NCI-H2081 (cell line): ENCODE measurements at regions not wholly inside any gene's neighbourhood (a gene's known extent, or its start where the extent isn't known, plus 50 kb on each side); places are given as distances from the start of the nearest gene placed in this dataset.
A peak's percentile ranks its signal among the peaks of the same experiment; 100 is the strongest.

Experiments used
- DNase-seq, 2 experiments: peaks; one replicate each; lab custom pipeline; 2025; lab: John Stamatoyannopoulos, UW

DNA sequence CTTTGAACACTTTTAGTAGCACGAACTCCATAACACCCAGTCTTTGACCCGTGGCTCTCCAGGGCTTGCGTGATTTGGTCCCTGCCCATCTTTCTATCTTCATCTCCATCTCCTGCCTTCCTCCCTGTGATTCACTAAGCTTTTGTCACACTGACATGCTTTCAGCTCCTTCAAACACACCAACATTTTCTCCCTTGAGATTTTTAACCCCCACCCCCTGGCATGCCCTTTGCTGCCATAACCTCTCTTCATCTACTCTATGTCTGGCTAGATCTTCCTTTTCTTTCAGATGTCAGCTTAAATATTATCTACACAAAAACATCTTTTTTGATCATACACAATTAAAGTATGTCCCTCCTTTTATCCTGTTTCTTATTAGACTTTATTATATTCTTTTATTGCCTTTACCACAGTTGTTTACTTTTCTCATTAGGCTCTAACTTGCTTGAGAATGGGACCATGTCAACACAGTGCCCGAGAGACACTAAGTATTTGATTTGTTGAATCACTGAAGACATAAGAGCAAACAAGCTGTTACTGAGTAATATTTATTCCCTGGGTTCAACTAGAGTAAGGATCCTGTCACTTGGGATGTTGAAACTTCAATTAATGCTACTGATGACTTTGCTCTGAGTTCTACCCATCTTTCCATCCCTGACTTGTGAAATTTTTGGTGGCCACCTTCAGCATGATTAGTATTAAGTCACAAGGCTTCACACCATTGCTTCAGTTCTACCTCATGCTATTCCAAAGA lies 387.3 kb downstream of the LRIG3 start:
- no peak for DNase-seq

DNA sequence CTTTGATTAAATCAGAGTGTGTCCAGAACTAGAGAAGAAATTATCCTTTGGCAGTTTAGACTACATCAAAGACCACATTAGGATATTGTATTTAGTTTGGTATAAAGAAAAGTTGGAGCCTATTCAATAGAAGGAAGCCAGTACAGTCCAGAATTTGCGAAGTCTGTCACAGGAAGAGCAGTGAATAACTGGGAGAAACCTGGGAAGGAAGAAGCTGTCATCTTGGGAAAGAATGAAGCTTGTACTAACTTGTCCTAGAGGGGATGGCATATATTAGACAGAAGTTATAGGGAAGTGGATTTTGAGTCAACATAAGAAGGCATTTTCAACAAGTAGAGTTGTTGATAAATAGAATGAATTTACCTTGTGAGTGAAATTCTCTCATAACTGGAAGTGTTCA lies 386.7 kb downstream of the LRIG3 start:
- no peak for DNase-seq

DNA sequence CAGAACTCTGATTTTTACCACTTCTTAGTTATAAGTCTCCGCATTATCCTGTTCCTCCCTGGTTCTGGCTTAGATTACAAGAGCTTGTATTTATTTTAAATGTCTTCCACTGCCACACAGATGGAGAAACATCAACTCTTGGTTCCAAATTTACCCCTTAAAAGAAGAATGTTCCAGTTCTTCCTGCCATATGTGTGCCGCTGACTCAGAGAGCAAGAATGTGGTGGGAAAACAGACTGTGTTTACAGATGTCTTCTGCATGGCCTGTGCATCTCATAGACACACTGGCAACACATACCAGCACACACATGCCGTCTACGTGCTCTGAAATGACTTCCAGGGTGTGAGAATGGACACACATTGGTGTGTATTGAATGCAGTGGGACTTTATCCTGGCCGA lies 383.0 kb downstream of the LRIG3 start:
- DNase-seq, result no peak

DNA sequence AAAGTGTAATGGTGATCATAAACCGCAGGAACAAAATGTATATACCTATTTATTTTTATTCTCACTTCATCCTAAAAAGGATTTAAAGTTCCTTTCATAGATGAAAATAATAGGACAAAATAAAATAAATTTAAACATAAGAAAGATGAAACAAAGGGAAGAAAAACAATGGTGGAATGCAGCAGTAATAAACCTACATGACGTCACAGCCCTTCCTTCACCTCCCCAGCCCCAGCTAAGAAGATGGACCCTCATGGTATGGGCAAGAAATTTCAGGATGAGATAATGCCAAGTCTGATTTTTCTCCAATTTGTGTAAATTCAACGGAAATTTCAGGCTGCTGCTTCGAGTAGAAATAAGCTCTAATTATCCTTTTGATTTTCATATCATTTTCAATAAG lies 381.0 kb downstream of the LRIG3 start:
- no peak for DNase-seq

DNA sequence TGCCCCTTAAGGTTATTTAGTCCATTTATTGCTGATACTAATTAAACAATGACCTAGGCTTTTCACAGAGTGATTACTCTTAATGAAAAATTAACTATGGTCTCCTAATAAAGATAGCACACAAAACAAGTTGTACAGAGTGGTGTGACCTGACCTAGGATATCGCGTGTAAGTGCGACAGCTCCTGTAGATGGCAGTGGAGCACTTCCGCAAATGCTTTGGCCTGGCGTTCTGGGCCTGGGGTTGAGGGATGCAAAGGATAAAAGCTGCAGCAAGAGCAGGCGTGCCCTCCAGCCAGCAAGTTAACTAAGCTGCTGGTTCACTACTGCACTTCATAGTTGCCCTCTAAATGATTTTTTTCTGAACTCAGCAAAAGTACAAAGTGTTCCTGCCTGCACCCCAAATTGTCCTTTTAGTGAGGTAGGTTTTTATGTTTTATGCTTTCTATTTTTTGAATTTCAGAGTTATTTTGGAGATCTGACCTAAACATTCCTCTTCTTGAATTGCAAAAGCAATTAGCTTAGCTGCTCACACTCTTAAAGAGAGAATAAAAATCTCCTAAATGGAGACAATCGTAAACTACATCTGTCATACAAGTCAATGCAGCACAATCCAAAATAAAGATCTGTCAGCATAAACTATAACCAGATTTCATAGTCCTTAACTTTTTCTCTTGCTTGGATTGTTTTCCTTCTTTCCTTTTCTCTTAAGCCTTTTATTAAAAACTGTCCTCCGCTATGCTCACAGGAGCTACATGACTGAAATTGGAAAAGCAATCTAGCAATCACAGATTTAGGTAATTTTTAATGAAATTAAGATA lies 379.6 kb downstream of the LRIG3 start:
- peak; percentile 89 to 95 for DNase-seq

DNA sequence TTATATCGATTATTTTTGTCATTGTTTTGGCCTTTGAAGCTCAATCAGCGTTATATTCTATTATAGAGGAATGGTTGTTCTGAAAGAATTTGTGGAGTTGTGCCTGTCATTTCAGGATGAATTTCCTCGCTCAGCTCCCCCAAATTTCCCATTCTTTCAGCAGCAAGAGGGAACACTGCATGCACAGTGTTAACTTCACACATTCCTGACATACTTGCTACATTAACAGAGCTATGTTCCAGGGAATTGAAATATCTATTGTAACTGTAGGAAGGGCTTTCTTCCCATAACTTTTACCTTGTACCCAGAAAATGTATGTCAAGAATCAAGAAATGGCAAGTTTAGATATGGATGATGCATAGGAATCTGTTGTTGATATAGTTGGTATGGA lies 379.0 kb downstream of the LRIG3 start:
- DNase-seq, result no peak

DNA sequence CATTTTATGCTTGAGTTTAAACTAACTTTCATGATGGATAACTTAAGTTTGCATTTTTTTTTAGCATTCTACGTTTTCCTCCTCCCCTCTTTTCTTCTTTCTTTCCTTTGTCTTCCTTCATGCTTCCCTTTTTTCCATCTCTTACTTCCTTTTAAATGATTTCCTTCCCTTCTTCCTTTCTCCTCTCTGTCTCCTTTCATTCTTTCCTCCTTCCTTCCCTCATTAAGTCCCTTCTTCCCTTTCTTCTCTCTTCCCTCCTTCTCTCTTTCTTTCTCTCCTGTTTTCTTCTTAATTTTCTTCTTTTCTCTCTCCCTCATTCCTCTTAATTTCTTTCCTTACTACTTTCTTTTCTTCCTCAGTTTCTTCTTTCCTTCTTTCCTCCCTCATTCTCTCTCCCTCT lies 376.0 kb downstream of the LRIG3 start:
- DNase-seq, result no peak

DNA sequence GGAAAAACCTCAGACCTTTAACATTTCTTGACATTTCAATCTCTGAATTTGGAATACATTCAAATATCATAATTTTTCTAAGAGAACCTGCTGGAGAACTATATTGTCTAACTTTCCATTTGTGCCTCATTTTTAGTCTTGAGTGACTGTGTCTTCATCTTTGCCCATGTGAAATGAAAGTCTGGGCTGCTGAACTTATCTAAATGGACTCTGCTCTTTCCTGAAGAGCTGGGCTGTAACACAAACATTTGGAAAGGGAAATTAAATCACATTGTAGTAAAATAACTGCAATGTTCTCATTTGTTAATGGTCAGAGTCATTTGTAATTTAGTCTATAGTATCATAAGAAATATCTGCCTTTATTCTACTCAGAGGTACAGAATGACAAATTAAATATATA lies 373.1 kb downstream of the LRIG3 start:
- DNase-seq, result no peak

DNA sequence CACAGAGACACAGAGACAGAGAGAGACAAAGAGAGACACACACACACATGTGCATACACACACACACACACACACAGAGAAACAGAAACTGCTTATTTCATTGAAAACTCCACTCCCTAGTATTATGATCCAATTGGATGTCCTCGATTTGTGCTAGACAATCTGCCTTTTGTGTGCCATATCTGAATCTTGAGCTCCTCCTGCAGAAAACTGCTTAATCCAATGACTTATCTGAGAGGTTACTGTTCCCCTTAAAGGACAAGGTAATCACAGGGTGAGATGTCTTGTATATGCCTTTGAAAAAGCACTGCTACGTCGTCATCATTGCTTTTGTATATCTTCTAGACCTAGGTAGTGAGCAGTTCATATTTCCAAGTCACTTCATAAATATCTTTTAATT lies 371.5 kb downstream of the LRIG3 start:
- no peak for DNase-seq

DNA sequence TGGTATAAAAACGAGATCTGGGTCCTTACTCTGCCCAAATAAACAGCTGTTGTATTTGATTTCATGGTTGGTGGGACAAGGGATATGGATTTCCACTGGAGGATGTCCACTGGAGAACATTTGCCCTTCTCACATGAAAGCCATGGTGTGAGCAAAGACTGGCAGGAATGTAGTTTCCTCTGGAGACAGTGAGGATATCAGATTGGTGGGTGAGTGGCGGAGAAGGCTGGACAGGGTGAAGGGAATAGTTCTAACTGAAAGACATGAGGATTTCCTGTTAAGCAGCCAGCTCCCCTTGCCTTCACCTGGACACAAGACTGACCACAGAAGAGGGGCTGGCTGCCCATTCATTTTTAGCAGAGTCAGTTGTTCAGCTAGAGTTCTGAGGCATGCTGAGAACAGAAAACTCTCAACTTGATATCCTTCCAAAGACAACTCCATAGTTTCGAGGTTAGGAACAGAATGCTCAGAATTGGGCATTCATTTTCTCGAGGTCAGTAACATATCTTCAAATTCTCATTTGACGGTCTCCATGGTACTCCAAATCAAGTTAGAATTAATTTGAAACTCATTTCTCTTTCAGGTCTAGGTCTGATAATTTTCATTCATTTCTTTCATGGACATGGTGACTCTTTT lies 365.7 kb downstream of the LRIG3 start:
- DNase-seq, result no peak

DNA sequence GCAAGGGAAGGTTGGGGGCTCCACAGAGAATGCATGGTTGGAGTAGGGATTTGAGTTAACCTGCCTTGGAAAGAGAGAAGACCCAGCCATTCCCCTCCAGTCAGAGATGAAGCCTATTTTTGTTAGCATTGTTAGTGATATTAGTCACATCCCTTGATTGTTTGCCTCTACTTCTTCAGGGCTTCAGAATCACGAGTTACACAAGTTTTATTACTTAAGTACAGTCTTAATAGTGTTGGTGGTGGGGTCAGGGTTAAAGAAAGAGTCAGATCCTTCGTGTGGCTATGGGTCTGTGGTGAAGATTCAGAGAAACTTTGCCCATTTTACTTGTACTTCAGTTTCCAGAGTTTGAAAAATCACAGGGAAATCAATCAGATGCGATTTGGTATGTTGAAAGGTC lies 363.1 kb downstream of the LRIG3 start:
- no peak for DNase-seq

DNA sequence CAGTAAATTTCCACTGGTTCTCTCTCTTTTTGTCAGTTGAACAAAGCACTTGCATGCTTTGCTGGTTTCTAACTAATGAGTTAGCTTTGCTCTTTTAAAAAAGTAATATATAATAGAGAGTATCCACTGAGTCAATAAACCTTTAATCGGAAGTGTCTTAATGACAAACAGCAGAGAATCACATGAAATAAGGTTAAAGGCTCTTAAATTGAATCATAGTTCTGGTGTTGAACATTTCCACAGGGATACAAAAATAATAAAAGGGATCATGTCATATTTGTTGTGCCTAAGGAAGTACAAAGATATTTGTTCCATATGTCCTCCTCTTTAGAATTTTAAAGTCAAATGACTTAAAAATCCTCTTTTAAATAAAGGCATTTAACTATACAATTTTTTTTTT lies 362.6 kb downstream of the LRIG3 start:
- DNase-seq, result no peak

DNA sequence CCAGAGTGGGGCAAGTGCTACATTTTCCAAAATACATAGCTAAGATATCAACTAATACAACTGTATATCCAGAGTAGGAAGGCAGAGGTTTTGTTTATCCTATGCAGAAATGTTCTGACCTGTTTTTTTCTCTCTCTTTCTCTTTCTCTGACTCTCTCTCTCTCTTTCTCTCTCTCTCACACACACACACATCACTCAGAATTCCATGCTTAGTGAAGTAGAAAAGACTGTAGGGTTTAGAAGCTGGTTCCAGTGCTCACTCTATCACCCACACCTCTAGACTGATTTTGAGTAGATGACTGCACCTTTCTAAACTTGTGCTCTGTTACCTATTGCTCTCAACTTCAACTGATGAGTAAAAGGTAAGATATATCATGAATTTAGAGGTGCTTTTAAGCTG lies 356.7 kb downstream of the LRIG3 start:
- no peak for DNase-seq

DNA sequence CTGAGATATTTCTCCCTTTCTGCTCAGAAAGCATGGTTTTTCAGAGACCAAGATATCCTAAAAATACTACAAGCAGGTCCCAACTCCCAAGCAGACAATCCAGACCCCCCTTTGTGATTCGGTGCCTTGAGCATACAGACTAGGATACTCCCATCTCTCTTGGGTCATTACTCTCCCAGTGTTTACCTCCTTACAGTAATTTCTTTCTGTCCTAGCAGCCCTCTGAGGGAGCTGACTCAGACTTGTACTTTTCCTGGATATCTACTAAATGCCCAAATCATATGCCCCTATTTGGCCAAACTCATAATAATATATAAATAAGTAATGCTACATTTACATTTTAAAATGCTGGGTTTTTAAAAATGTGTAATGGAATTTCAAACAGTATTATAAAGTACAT lies 355.6 kb downstream of the LRIG3 start:
- DNase-seq, result no peak

DNA sequence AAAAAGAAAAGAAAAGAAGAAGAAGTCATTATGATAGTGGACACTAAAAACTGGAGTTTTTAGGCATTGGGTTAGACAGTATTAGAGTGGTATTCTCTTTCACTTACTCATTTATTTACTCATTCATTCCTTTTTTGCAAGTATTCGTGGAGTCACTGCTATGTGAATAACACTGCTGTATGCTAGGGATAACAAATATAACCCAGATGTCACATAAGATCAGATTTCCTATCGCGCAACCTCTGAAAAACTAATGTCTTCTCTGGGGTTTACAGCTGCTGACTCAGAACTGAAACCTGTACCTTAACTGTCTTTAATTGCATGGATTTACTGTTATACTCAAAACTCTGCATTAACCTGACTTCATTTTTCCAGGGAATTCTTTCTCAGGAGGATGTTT lies 353.7 kb downstream of the LRIG3 start:
- no peak for DNase-seq

DNA sequence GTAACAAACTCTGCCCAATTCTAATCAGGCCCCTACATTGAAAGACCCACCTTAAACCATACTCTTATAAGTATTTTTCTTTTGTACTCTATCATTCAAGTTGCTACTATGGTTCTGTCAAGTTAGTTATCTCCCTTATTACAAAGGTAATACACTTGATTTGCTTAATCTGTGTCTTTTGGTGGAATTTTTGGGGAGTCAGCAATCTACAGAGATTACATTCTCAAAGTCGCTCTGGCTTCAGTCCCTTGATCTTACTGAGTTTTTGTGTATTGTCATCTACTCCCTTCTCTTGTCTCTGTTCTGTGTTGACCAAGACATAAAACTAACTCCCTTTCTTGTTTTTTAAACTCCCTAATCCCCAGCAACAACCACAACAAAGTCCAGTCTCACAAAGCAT lies 353.1 kb downstream of the LRIG3 start:
- DNase-seq, result no peak

DNA sequence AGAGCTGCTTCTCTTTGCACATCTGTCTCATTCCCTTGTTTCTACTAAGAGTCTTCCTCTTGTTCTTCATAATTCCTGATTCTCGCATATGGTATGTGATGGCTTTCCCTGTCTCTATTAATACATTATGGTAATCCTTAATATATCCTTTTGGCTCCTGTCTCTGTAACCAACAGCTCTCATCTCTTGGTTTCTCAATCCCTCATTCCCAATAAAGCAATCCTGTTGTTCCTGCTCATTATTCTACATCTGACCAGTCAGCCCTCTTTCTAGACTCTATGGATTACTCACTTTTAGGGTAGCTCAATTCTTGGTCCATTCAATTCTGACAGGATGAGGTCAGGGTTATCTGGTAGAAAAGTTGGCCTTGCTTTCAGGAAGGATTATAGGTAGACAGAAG lies 349.9 kb downstream of the LRIG3 start:
- no peak for DNase-seq

DNA sequence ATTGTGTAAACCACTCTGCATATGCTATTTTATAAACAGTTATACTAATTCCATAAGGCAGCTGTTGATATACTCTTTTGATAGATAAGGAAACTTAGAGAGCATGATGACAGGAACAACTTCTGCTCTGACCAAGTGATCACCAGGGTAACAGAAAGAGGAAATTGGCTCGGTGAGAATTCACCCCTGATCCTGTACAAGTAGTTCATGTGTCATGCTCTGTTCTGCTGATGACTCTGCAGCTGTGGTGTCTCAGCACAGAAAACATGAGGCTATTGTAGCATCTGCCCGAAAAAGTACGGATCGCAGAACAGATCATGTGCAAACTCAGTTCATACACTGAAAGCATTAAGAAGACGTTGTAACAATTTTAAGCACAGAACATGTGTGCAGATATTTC lies 345.0 kb downstream of the LRIG3 start:
- no peak for DNase-seq

DNA sequence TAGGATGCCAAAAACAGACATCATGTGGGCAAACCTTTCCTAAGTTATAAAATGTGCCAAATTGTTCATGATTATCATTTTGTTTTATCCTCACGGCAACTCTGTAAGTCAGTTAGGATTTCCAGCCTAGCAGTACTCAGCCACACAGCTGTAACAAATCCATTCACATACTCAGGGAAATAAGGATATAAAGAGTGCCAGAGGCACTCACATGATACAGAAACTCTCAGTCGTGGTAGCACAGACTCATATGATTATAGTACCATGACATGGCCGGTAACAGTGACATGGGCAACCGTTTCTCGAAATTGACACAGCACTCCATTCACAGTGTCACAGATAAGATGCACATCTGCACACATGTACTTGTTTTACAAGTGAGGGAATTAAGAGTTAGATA lies 344.2 kb downstream of the LRIG3 start:
- no peak for DNase-seq

DNA sequence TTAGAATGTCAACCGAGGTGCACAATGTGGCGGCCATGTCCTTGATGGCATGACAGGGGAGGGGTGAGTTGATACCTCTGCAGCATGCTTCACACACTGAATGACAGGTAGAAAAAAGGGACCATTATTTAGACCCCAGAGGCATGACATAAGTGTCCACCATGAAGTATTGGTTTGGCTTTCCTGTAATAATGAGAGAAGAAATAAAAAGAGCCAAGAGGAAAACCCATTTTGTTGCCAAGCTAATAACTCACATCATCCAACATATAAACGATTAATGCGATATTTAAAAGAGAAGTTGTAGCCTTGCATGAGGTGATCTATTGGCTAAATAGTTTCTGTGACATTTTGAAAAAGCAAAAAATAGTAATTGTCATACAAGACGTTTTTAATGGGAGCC lies 343.4 kb downstream of the LRIG3 start:
- no peak for DNase-seq

DNA sequence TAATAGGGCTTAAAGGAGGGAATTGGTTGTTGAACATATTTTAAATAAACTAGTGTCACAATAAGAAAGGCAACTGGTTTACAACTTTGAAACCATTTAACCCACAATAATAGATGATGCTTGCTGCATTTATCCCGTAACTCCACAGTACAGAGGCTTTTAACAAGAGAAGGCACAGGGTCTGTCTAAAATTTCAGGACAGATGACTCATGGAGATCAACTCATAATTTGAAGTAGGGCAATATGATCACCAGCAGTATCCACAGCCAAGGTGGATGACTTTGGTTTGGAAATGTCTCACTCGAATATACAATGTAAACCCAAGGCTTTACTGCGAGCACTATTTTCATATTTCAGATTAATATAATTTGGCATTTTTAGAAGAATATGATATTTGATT lies 340.2 kb downstream of the LRIG3 start:
- no peak for DNase-seq

DNA sequence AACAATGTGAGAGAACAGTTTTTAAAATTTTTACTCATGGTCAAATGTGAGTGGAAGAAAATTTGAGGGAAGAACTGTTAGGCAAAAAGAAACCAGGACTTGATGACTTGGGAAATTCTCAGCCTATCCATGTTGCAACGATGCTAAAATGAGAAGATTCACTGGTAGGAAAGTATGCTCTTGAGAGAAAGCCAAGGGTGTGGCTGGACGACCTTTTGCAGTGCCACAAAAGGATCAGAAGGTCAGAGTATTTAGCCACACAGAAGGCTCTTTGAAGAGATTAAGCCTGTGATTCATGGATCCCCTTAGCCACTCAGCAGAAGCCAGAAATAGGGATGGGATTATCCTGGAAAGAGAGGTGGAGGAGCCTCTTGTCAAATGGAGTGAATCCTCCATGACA lies 336.8 kb downstream of the LRIG3 start:
- DNase-seq, result no peak

DNA sequence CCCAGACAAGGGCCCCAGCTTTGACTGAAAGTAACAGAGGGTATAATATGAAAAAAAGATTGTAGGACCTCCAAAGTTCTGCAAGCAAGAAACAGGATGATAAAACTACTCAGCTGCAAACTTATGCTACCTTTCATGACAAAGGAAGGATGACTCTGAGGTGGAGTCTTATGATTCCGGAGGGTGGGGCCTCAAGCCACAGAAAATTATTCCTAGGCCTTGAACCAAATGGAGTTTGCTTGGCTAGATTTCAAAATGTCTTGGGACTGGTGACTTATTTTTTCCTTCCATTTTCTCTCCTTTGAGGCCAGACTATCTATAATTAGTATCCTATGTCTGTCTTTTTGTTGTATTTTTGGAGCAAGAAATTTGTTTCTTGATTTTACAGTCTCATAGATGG lies 336.4 kb downstream of the LRIG3 start:
- no peak for DNase-seq
